C4-2B (cell line): ENCODE measurements at regions not wholly inside any gene's neighbourhood (a gene's known extent, or its start where the extent isn't known, plus 50 kb on each side); places are given as distances from the start of the nearest gene placed in this dataset.

Source experiments
- H3K27ac ChIP-seq: fragments of 450-650 bp; 2 replicates; pipeline ENCODE4 v1.5.1; 2017
- CTCF ChIP-seq: fragments of 450-650 bp; conservative IDR thresholded peaks from 2 replicates; pipeline ENCODE4 v1.5.1; 2017; ENCODE audit warnings: mild to moderate bottlenecking
- ZFX ChIP-seq: fragments of 450-650 bp; IDR thresholded peaks from 2 replicates; pipeline ENCODE4 v1.6.1; 2017

- no peak for TF ChIP-seq CTCF
- TF ChIP-seq ZFX = no peak
- H3K27ac ChIP-seq = no peak overlapping the region
Measured at GRCh38 chr11:28984231-28984630, 876.0 kb downstream of the METTL15 start.

GRCh38 chr11:28983780-28984179 is 875.6 kb downstream of the METTL15 start:
- TF ChIP-seq ZFX = no peak
- TF ChIP-seq CTCF = no peak
- H3K27ac ChIP-seq = no peak overlapping the region

GRCh38 chr11:28981381-28981780 is 873.2 kb downstream of the METTL15 start:
- no peak overlapping the region for H3K27ac ChIP-seq
- TF ChIP-seq ZFX (no peak), CTCF (no peak)

GRCh38 chr11:28976801-28977145 is 868.6 kb downstream of the METTL15 start:
- H3K27ac ChIP-seq = no peak overlapping the region
- TF ChIP-seq ZFX = no peak
- TF ChIP-seq CTCF = no peak

- H3K27ac ChIP-seq = no peak overlapping the region
- no peak for TF ChIP-seq CTCF
- TF ChIP-seq ZFX = no peak
Measured at GRCh38 chr11:28976012-28976800, 868.0 kb downstream of the METTL15 start.

GRCh38 chr11:28969832-28970231 is 861.6 kb downstream of the METTL15 start:
- TF ChIP-seq CTCF = no peak
- TF ChIP-seq ZFX = no peak
- H3K27ac ChIP-seq = no peak overlapping the region

- H3K27ac ChIP-seq = no peak overlapping the region
- TF ChIP-seq CTCF (no peak), ZFX (no peak)
Measured at GRCh38 chr11:28966951-28967350, 858.8 kb downstream of the METTL15 start.
